Osteoblast (primary cell): ENCODE measurements at regions not wholly inside any gene's neighbourhood (a gene's known extent, or its start where the extent isn't known, plus 50 kb on each side); places are given as distances from the start of the nearest gene placed in this dataset.
A peak's percentile ranks its signal among the peaks of the same experiment; 100 is the strongest.

ENCODE experiments used
- DNase-seq: peaks from one replicate; pipeline ENCODE4 v3.0.0; 2011; ENCODE audit warnings: low spot score, mixed read lengths; ENCODE audit not compliant: insufficient read length; ENCODE audit errors: missing footprints
- H2AFZ ChIP-seq: 2 replicates; pipeline ENCODE4 v1.6.0; 2011; ENCODE audit warnings: mild to moderate bottlenecking, low read length
- H3K27ac ChIP-seq: 2 replicates; pipeline ENCODE4 v1.5.1; 2011; ENCODE audit warnings: mild to moderate bottlenecking, low read depth, low read length, moderate library complexity
- H3K27me3 ChIP-seq: 2 replicates; pipeline ENCODE4 v1.6.0; 2012; ENCODE audit warnings: mild to moderate bottlenecking, control low read depth, inconsistent platforms, low read length, moderate library complexity; ENCODE audit not compliant: insufficient read depth
- H3K36me3 ChIP-seq: 2 replicates; pipeline ENCODE4 v1.5.1; 2011; ENCODE audit warnings: mild to moderate bottlenecking, low read length, control low read depth, moderate library complexity; ENCODE audit not compliant: insufficient read depth
- H3K4me1 ChIP-seq: 2 replicates; pipeline ENCODE4 v1.5.1; 2011; ENCODE audit warnings: mild to moderate bottlenecking, low read length, control low read depth, moderate library complexity; ENCODE audit not compliant: insufficient read depth
- H3K4me2 ChIP-seq: 2 replicates; pipeline ENCODE4 v1.6.0; 2011; ENCODE audit warnings: mild to moderate bottlenecking, low read length; ENCODE audit not compliant: insufficient read depth
- H3K4me3 ChIP-seq: fragments of 200-600 bp; sonication (generic); 3 replicates; pipeline ENCODE4 v1.5.1; 2012; ENCODE audit warnings: mild to moderate bottlenecking, low read length, inconsistent platforms; ENCODE audit not compliant: insufficient read depth
- H3K79me2 ChIP-seq: 2 replicates; pipeline ENCODE4 v1.6.0; 2012; ENCODE audit warnings: mild to moderate bottlenecking, low read length, control low read depth, inconsistent platforms; ENCODE audit not compliant: insufficient read depth
- H3K9me3 ChIP-seq: 2 replicates; pipeline ENCODE4 v1.5.1; 2011; ENCODE audit warnings: low read depth, low read length, control low read depth
- H4K20me1 ChIP-seq: 2 replicates; pipeline ENCODE4 v1.6.0; 2012; ENCODE audit warnings: mild to moderate bottlenecking, low read length, control low read depth; ENCODE audit not compliant: insufficient read depth
- TF ChIP-seq, protein P1 (sequence below): IDR thresholded peaks from 2 replicates; pipeline ENCODE4 v1.5.1; 2011; ENCODE audit warnings: mild to moderate bottlenecking, low read depth, low read length, moderate library complexity; ENCODE audit errors: extremely low read depth

DNA sequence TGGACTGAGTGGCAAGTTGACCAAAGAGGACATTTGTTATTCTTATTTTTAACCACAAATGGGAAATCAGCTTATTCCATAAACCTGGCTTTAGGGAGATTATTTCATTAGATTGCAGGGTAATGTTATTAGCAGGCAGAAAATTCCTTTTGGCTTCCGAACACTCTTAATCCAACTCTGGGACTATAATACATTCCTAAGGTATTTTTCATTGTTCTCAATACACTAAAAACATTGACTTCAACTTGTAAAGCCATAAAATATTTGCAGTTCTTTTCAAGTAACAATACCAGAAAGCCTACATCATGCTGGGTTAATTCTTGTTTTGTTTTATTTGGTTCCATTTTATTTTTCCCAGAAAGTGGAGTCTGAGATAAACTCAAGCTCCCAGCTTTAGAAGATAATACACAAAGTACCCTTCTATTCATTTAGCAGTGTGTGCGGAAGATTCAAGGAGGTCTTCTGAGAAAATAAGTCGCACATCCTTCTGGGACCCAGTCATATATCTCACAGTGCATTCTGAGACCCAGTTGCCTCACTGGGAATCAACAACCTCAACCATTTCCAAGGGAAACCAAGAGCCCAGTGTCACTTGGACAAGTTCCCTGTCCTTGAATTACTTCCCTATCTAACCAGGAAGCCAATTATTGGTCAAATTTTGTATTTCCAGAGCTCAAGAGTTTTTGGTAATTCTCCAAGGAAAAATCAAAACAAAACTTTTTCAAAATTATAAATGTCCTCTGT, 389.6 kb upstream of the DYNLRB2 start:
- H3K27ac ChIP-seq = peak overlapping the region; percentile 86
- H3K4me3 ChIP-seq = no peak overlapping the region
- no peaks in the 10 kb centered on the region for H3K79me2 ChIP-seq
- H3K9me3 ChIP-seq = no peaks in the 10 kb centered on the region
- TF ChIP-seq, protein P1, sequence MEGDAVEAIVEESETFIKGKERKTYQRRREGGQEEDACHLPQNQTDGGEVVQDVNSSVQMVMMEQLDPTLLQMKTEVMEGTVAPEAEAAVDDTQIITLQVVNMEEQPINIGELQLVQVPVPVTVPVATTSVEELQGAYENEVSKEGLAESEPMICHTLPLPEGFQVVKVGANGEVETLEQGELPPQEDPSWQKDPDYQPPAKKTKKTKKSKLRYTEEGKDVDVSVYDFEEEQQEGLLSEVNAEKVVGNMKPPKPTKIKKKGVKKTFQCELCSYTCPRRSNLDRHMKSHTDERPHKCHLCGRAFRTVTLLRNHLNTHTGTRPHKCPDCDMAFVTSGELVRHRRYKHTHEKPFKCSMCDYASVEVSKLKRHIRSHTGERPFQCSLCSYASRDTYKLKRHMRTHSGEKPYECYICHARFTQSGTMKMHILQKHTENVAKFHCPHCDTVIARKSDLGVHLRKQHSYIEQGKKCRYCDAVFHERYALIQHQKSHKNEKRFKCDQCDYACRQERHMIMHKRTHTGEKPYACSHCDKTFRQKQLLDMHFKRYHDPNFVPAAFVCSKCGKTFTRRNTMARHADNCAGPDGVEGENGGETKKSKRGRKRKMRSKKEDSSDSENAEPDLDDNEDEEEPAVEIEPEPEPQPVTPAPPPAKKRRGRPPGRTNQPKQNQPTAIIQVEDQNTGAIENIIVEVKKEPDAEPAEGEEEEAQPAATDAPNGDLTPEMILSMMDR = no peak
- H3K4me2 ChIP-seq = peak overlapping the region; percentile 67
- no peaks in the 10 kb centered on the region for H3K27me3 ChIP-seq
- H3K36me3 ChIP-seq = no peaks in the 10 kb centered on the region
- DNase-seq = peak; percentile 86
- H2AFZ ChIP-seq = peak overlapping the region; percentile 19
- no peaks in the 10 kb centered on the region for H4K20me1 ChIP-seq
- H3K4me1 ChIP-seq = peaks cover 40% of the 10 kb centered on the region

DNA sequence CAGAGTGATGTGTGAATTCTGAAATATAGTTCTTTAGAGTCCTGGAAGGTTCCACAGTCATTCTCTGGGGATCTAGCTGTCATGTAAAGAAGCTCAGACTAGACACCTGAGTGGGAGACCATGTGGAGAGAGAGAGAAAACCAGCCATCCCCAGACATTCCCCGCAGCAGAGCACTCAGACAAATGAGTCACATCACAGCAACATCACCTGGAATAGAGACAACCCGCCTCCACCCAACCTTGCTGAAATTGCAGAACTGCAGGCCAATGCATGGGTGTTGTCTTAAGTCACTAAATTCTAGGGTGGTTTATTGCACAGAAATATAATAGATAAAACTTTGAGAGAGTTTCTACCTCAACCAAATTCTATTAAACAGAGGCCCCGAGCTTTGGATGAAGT, 392.0 kb upstream of the DYNLRB2 start:
- no peaks in the 10 kb centered on the region for H3K79me2 ChIP-seq

DNA sequence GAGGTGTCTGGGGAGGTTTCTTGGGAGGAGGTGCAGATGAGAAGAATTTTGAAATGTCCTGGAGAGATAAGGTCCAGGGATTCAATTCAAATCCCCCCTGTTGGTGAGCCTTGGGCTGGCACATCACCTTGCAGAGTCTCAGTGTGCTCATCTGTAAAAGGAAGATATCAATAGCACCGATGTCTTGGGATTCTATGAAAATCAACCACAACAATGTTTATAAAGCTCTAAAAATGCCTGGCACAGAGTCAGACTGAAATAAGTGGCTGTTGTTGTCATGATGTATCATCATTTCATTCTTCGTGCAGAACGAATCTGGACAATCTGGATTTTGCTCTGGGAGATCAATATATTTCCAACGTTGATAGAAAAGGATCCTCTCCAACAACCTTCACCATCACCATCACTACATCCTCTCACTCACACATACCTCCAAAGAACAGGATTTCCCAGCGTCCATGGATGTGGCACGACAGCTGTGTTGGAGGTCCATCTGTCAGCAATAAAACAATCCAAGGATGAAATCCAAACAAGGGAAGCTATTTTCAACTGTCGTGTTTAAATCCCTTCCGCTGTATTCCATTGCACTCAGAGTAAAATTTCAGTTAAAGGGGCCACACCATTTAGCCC, 393.7 kb upstream of the DYNLRB2 start:
- H3K79me2 ChIP-seq = no peaks in the 10 kb centered on the region
- no peaks in the 10 kb centered on the region for H3K36me3 ChIP-seq
- peak overlapping the region; percentile 72 for H3K4me2 ChIP-seq
- H2AFZ ChIP-seq = peak overlapping the region; percentile 13
- H3K9me3 ChIP-seq = no peaks in the 10 kb centered on the region
- TF ChIP-seq, protein P1 = no peak
- DNase-seq = no peak
- H4K20me1 ChIP-seq = no peaks in the 10 kb centered on the region
- H3K27ac ChIP-seq = peak overlapping the region; percentile 7
- H3K4me1 ChIP-seq = peaks cover 43% of the 10 kb centered on the region
- no peaks in the 10 kb centered on the region for H3K27me3 ChIP-seq
- peak overlapping the region; percentile 29 for H3K4me3 ChIP-seq

More for the DNA sequence above, 392.0 kb upstream of the DYNLRB2 start:
- H3K4me1 ChIP-seq = peaks cover 47% of the 10 kb centered on the region
- H3K27me3 ChIP-seq = no peaks in the 10 kb centered on the region
- no peak for DNase-seq
- H2AFZ ChIP-seq = no peak overlapping the region
- no peak overlapping the region for H3K4me3 ChIP-seq
- no peaks in the 10 kb centered on the region for H4K20me1 ChIP-seq
- no peaks in the 10 kb centered on the region for H3K9me3 ChIP-seq
- TF ChIP-seq, protein P1 = no peak
- no peak overlapping the region for H3K27ac ChIP-seq
- no peaks in the 10 kb centered on the region for H3K36me3 ChIP-seq
- H3K4me2 ChIP-seq = no peak overlapping the region

DNA sequence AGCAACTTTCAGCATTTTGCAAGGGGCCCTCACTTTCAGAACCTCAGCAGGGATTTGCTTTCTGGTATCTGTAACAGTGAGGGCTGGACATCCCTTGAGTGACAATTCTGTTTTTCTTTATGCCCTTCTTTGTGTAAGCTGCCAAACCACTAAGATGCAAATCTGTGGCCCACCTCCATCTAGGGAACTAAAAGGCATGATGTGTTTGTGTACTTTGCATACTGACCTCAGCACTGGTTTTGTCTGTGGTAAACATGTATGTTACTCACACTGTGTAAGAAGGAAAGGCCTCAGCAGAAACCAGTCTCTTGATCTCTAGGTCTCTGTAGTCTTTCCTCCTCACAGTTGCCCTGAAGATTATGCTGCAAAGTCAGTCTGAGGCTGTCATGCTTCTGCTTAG, 396.6 kb upstream of the DYNLRB2 start:
- Histone ChIP-seq H3K4me2 (no peak overlapping the region), H3K27me3 (no peaks in the 10 kb centered on the region), H3K27ac (no peak overlapping the region), H3K4me1 (peaks cover 21% of the 10 kb centered on the region), H3K36me3 (no peaks in the 10 kb centered on the region), H4K20me1 (no peaks in the 10 kb centered on the region), H3K4me3 (no peak overlapping the region), H3K79me2 (no peaks in the 10 kb centered on the region), H3K9me3 (no peaks in the 10 kb centered on the region), H2AFZ (no peak overlapping the region)
- no peak for DNase-seq
- TF ChIP-seq, protein P1 = no peak
